ENCODE measurements at regions not wholly inside any gene's neighbourhood (a gene's known extent, or its start where the extent isn't known, plus 50 kb on each side); places are given as distances from the start of the nearest gene placed in this dataset.

DNA sequence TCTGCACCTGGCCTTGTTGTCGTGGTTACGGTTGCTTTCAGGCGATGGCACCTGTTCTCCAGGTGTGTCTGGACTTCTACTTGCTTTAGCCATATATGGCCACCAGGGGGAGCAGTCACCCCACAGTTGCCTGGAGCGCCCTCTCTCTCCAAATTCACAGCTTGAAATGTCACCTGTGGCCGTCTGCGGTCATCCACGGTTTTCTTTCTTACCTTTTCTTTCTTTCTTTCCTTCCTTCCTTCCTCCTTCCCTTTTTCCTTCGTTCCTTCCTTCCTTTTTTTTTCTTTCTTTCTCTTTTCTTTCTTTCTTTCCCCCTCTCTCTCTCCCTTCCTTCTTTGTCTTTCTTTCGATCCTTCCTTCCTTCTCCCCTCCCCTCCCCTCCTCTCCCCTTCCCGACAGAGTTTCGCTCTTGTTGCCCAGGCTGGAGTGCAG is 150.5 kb upstream of the VKORC1L1 start:
- TF ChIP-seq, protein P1, sequence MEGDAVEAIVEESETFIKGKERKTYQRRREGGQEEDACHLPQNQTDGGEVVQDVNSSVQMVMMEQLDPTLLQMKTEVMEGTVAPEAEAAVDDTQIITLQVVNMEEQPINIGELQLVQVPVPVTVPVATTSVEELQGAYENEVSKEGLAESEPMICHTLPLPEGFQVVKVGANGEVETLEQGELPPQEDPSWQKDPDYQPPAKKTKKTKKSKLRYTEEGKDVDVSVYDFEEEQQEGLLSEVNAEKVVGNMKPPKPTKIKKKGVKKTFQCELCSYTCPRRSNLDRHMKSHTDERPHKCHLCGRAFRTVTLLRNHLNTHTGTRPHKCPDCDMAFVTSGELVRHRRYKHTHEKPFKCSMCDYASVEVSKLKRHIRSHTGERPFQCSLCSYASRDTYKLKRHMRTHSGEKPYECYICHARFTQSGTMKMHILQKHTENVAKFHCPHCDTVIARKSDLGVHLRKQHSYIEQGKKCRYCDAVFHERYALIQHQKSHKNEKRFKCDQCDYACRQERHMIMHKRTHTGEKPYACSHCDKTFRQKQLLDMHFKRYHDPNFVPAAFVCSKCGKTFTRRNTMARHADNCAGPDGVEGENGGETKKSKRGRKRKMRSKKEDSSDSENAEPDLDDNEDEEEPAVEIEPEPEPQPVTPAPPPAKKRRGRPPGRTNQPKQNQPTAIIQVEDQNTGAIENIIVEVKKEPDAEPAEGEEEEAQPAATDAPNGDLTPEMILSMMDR (IDR thresholded peaks at IDR 0.05), result peak; percentile 74
- TF ChIP-seq, protein P2, sequence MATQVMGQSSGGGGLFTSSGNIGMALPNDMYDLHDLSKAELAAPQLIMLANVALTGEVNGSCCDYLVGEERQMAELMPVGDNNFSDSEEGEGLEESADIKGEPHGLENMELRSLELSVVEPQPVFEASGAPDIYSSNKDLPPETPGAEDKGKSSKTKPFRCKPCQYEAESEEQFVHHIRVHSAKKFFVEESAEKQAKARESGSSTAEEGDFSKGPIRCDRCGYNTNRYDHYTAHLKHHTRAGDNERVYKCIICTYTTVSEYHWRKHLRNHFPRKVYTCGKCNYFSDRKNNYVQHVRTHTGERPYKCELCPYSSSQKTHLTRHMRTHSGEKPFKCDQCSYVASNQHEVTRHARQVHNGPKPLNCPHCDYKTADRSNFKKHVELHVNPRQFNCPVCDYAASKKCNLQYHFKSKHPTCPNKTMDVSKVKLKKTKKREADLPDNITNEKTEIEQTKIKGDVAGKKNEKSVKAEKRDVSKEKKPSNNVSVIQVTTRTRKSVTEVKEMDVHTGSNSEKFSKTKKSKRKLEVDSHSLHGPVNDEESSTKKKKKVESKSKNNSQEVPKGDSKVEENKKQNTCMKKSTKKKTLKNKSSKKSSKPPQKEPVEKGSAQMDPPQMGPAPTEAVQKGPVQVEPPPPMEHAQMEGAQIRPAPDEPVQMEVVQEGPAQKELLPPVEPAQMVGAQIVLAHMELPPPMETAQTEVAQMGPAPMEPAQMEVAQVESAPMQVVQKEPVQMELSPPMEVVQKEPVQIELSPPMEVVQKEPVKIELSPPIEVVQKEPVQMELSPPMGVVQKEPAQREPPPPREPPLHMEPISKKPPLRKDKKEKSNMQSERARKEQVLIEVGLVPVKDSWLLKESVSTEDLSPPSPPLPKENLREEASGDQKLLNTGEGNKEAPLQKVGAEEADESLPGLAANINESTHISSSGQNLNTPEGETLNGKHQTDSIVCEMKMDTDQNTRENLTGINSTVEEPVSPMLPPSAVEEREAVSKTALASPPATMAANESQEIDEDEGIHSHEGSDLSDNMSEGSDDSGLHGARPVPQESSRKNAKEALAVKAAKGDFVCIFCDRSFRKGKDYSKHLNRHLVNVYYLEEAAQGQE (IDR thresholded peaks at IDR 0.05; ENCODE audit: insufficient read depth in 1 of 2, low read depth in 2 of 2, low read length in 1 of 2), result no peak
- no peak for TF ChIP-seq POLR2AphosphoS5 (IDR thresholded peaks at IDR 0.05; ENCODE audit: low read depth, low read length)
- TF ChIP-seq SIN3A (IDR thresholded peaks at IDR 0.05; ENCODE audit: borderline replicate concordance, insufficient read depth, low read depth, low read length), result no peak
- TF ChIP-seq TCF7L2 (IDR thresholded peaks at IDR 0.05; ENCODE audit: low read depth, low read length), result no peak
